AML-193 (cell line): ENCODE measurements at regions not wholly inside any gene's neighbourhood (a gene's known extent, or its start where the extent isn't known, plus 50 kb on each side); places are given as distances from the start of the nearest gene placed in this dataset.
"Not testable (repeated sequence)": the region's sequence is repeated elsewhere in the genome, so short reads cannot be mapped to it uniquely, and the experiment has no call there.

Source experiments
- DNase-seq, 2 experiments: peaks; one replicate each; lab custom pipeline; 2025; lab: John Stamatoyannopoulos, UW

- DNase-seq = no peak
Observed at GRCh38 chr1:91098299-91098906, 76.6 kb upstream of the ZNF644 start.

GRCh38 chr1:91095321-91095720 lies 73.5 kb upstream of the ZNF644 start:
- not testable (repeated sequence) for DNase-seq

GRCh38 chr1:91092503-91092902 lies 70.7 kb upstream of the ZNF644 start:
- no peak for DNase-seq

- DNase-seq = no peak
Observed at GRCh38 chr1:91091812-91092211, 70.0 kb upstream of the ZNF644 start.

GRCh38 chr1:91080650-91081049 lies 58.8 kb upstream of the ZNF644 start:
- no peak for DNase-seq

- DNase-seq = no peak
Observed at GRCh38 chr1:91078859-91079258, 57.0 kb upstream of the ZNF644 start.

GRCh38 chr1:91076834-91077233 lies 55.0 kb upstream of the ZNF644 start:
- no peak for DNase-seq

- DNase-seq = no peak
Observed at GRCh38 chr1:91075233-91076135, 53.6 kb upstream of the ZNF644 start.

GRCh38 chr1:91073299-91073698 lies 51.5 kb upstream of the ZNF644 start:
- DNase-seq = no peak

GRCh38 chr1:91071838-91072237 lies 50.0 kb upstream of the ZNF644 start:
- DNase-seq = no peak
